Gastrocnemius medialis (tissue), 4 donors: ENCODE measurements at regions not wholly inside any gene's neighbourhood (a gene's known extent, or its start where the extent isn't known, plus 50 kb on each side); places are given as distances from the start of the nearest gene placed in this dataset.

ENCODE experiments used
- POLR2A ChIP-seq, 2 donors: fragments of 450-650 bp; IDR thresholded peaks; one replicate each; pipeline ENCODE4 v1.6.1; 2017; ENCODE audit warnings: antibody characterized with exemption in 2 of 2, mild to moderate bottlenecking in 2 of 2, moderate library complexity in 2 of 2
- TF ChIP-seq, protein P1 (sequence below), 5 experiments: fragments of 450-650 bp in 3 of 5; fragments of 200-600 bp in 2 of 5; sonication (generic) in 2 of 5; IDR thresholded peaks in 4 of 5; conservative IDR thresholded peaks in 1 of 5; 1 replicate in 4 of 5; 2 replicates in 1 of 5; pipeline ENCODE4 v1.5.1; 2016 to 2019; ENCODE audit warnings: antibody characterized with exemption in 5 of 5, mild to moderate bottlenecking in 3 of 5, moderate library complexity in 3 of 5

DNA sequence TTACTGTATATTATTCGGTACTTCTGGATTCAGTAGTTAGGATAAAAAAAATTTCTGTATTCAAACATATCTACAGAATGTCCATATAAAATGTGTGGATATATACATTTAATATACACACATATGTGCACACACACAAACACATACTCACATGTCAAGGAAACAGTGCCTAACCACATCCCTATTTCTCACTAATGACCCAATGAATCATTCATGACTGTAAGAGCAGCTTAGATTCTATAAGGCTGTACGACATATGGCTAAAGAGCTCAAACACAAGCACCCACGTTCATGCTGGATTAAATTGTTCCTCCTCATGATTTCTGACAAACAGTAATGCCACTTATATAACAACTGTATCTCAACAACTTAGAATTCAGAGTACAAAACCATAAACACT, 457.3 kb downstream of the ADCYAP1 start:
- no peak for TF ChIP-seq POLR2A (IDR thresholded peaks at IDR 0.05)
- TF ChIP-seq, protein P1, sequence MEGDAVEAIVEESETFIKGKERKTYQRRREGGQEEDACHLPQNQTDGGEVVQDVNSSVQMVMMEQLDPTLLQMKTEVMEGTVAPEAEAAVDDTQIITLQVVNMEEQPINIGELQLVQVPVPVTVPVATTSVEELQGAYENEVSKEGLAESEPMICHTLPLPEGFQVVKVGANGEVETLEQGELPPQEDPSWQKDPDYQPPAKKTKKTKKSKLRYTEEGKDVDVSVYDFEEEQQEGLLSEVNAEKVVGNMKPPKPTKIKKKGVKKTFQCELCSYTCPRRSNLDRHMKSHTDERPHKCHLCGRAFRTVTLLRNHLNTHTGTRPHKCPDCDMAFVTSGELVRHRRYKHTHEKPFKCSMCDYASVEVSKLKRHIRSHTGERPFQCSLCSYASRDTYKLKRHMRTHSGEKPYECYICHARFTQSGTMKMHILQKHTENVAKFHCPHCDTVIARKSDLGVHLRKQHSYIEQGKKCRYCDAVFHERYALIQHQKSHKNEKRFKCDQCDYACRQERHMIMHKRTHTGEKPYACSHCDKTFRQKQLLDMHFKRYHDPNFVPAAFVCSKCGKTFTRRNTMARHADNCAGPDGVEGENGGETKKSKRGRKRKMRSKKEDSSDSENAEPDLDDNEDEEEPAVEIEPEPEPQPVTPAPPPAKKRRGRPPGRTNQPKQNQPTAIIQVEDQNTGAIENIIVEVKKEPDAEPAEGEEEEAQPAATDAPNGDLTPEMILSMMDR (IDR thresholded peaks at IDR 0.05 in 4 of 5, conservative IDR thresholded peaks at IDR 0.05 in 1 of 5), result no peak
